SK-N-SH (cell line): ENCODE measurements at regions not wholly inside any gene's neighbourhood (a gene's known extent, or its start where the extent isn't known, plus 50 kb on each side); places are given as distances from the start of the nearest gene placed in this dataset.

ENCODE experiments used
- NRF1 ChIP-seq: IDR thresholded peaks from 2 replicates; pipeline ENCODE4 v1.6.1; 2012; ENCODE audit warnings: low read depth, mild to moderate bottlenecking, low read length
- TF ChIP-seq, protein P1 (sequence below): fragments of 200-600 bp; sonication (generic); IDR thresholded peaks from 2 replicates; pipeline ENCODE4 v1.6.1; 2017; ENCODE audit warnings: antibody characterized with exemption, mild to moderate bottlenecking, moderate library complexity

DNA sequence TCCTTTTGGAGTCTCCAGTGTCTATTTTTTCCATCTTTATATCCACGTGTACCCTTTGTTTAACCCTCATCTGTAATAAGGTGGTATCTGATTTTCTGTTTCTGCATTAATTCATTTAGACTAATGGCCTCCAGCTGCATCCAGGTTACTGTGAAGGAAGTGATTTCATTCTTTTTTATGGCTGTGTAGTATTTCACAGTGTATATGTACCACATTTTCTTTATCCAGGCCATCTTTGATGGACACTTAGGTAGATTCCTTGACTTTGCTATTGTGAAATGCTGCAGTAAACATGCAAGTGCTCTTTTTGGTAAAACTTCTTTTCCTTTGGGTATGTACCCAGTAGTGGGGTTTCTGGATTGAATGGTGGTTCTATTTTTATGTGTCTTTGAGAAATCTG, 128.0 kb upstream of the MTPN start:
- no peak for TF ChIP-seq NRF1
- TF ChIP-seq, protein P1, sequence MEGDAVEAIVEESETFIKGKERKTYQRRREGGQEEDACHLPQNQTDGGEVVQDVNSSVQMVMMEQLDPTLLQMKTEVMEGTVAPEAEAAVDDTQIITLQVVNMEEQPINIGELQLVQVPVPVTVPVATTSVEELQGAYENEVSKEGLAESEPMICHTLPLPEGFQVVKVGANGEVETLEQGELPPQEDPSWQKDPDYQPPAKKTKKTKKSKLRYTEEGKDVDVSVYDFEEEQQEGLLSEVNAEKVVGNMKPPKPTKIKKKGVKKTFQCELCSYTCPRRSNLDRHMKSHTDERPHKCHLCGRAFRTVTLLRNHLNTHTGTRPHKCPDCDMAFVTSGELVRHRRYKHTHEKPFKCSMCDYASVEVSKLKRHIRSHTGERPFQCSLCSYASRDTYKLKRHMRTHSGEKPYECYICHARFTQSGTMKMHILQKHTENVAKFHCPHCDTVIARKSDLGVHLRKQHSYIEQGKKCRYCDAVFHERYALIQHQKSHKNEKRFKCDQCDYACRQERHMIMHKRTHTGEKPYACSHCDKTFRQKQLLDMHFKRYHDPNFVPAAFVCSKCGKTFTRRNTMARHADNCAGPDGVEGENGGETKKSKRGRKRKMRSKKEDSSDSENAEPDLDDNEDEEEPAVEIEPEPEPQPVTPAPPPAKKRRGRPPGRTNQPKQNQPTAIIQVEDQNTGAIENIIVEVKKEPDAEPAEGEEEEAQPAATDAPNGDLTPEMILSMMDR = no peak
